Liver (tissue), 3 donors: ENCODE measurements at regions not wholly inside any gene's neighbourhood (a gene's known extent, or its start where the extent isn't known, plus 50 kb on each side); places are given as distances from the start of the nearest gene placed in this dataset.

Experiments
- CTCF ChIP-seq: fragments of 150-350 bp; IDR thresholded peaks from 2 replicates; pipeline ENCODE4 v1.5.1; 2017; ENCODE audit warnings: improper control_type of control experiment, low read depth, low read length; ENCODE audit not compliant: missing input control
- EGR1 ChIP-seq, 2 donors: IDR thresholded peaks; 2 replicates each; pipeline ENCODE4 v1.6.1; 2016 to 2018; ENCODE audit warnings: antibody characterized with exemption in 2 of 2, low read depth in 2 of 2
- HNF4G ChIP-seq: IDR thresholded peaks from 2 replicates; pipeline ENCODE4 v1.6.1; 2016; ENCODE audit warnings: antibody characterized with exemption
- RAD21 ChIP-seq, 2 donors: IDR thresholded peaks; 2 replicates each; pipeline ENCODE4 v1.6.1; 2016; ENCODE audit warnings: antibody characterized with exemption in 2 of 2, mild to moderate bottlenecking in 2 of 2
- REST ChIP-seq: IDR thresholded peaks from 2 replicates; pipeline ENCODE4 v1.6.1; 2016; ENCODE audit warnings: antibody characterized with exemption, mild to moderate bottlenecking
- RXRA ChIP-seq, 2 donors: IDR thresholded peaks; 2 replicates each; pipeline ENCODE4 v1.6.1; 2017 to 2018; ENCODE audit warnings: antibody characterized with exemption in 2 of 2, mild to moderate bottlenecking in 1 of 2
- donor health status: healthy.
- donor health status: healthy.

- TF ChIP-seq EGR1 (IDR thresholded peaks at IDR 0.05; ENCODE audit: low read depth in 2 of 2) (no peak), CTCF (no peak), RXRA (IDR thresholded peaks at IDR 0.05) (peak in 1 of 2 donors; percentile 24), REST (no peak), RAD21 (IDR thresholded peaks at IDR 0.05) (no peak), HNF4G (no peak)
These were observed 307.1 kb downstream of the GRB14 start for GRCh38 chr2:164314148-164314547.
